ENCODE measurements at regions not wholly inside any gene's neighbourhood (a gene's known extent, or its start where the extent isn't known, plus 50 kb on each side); places are given as distances from the start of the nearest gene placed in this dataset.

GRCh38 chr3:73812054-73812453 lies 187.3 kb upstream of the PDZRN3 start:
- Histone ChIP-seq H3K27me3 (ENCODE audit: control insufficient read depth, insufficient read depth, low read length) (no peaks in the 10 kb centered on the region), H3K9ac (ENCODE audit: low read length) (no peak overlapping the region), H3K4me1 (ENCODE audit: control insufficient read depth, low read depth, low read length) (peaks cover 5% of the 10 kb centered on the region), H3K4me3 (ENCODE audit: low read length) (no peak overlapping the region), H3K36me3 (ENCODE audit: control insufficient read depth, low read depth, low read length) (no peaks in the 10 kb centered on the region), H3K9me3 (ENCODE audit: control insufficient read depth, low read depth, low read length) (no peaks in the 10 kb centered on the region), H3K27ac (ENCODE audit: low read length) (no peak overlapping the region)

GRCh38 chr3:73808862-73809509 lies 184.2 kb upstream of the PDZRN3 start:
- Histone ChIP-seq H3K27ac (ENCODE audit: low read length) (no peak overlapping the region), H3K4me1 (ENCODE audit: control insufficient read depth, low read depth, low read length) (peaks cover 5% of the 10 kb centered on the region), H3K27me3 (ENCODE audit: control insufficient read depth, insufficient read depth, low read length) (no peaks in the 10 kb centered on the region), H3K9ac (ENCODE audit: low read length) (no peak overlapping the region), H3K36me3 (ENCODE audit: control insufficient read depth, low read depth, low read length) (no peaks in the 10 kb centered on the region), H3K9me3 (ENCODE audit: control insufficient read depth, low read depth, low read length) (no peaks in the 10 kb centered on the region), H3K4me3 (ENCODE audit: low read length) (no peak overlapping the region)

GRCh38 chr3:73805435-73805834 lies 180.7 kb upstream of the PDZRN3 start:
- Histone ChIP-seq H3K4me3 (ENCODE audit: low read length) (no peak overlapping the region), H3K4me1 (ENCODE audit: control insufficient read depth, low read depth, low read length) (peaks cover 5% of the 10 kb centered on the region), H3K9me3 (ENCODE audit: control insufficient read depth, low read depth, low read length) (no peaks in the 10 kb centered on the region), H3K27ac (ENCODE audit: low read length) (no peak overlapping the region), H3K36me3 (ENCODE audit: control insufficient read depth, low read depth, low read length) (no peaks in the 10 kb centered on the region), H3K27me3 (ENCODE audit: control insufficient read depth, insufficient read depth, low read length) (no peaks in the 10 kb centered on the region), H3K9ac (ENCODE audit: low read length) (no peak overlapping the region)

- Histone ChIP-seq H3K9me3 (ENCODE audit: control insufficient read depth, low read depth, low read length) (no peaks in the 10 kb centered on the region), H3K36me3 (ENCODE audit: control insufficient read depth, low read depth, low read length) (no peaks in the 10 kb centered on the region), H3K4me3 (ENCODE audit: low read length) (no peak overlapping the region), H3K27me3 (ENCODE audit: control insufficient read depth, insufficient read depth, low read length) (no peaks in the 10 kb centered on the region), H3K4me1 (ENCODE audit: control insufficient read depth, low read depth, low read length) (peaks cover 5% of the 10 kb centered on the region), H3K27ac (ENCODE audit: low read length) (no peak overlapping the region), H3K9ac (ENCODE audit: low read length) (no peak overlapping the region)
Measured at GRCh38 chr3:73804204-73804603, 179.5 kb upstream of the PDZRN3 start.

GRCh38 chr3:73801444-73801843 lies 176.7 kb upstream of the PDZRN3 start:
- H3K9me3 ChIP-seq (ENCODE audit: control insufficient read depth, low read depth, low read length): no peaks in the 10 kb centered on the region
- H3K36me3 ChIP-seq (ENCODE audit: control insufficient read depth, low read depth, low read length): no peaks in the 10 kb centered on the region
- no peaks in the 10 kb centered on the region for H3K4me1 ChIP-seq (ENCODE audit: control insufficient read depth, low read depth, low read length)
- no peak overlapping the region for H3K9ac ChIP-seq (ENCODE audit: low read length)
- H3K4me3 ChIP-seq (ENCODE audit: low read length): no peak overlapping the region
- no peak overlapping the region for H3K27ac ChIP-seq (ENCODE audit: low read length)
- H3K27me3 ChIP-seq (ENCODE audit: control insufficient read depth, insufficient read depth, low read length): no peaks in the 10 kb centered on the region

- Histone ChIP-seq H3K27me3 (ENCODE audit: control insufficient read depth, insufficient read depth, low read length) (no peaks in the 10 kb centered on the region), H3K4me3 (ENCODE audit: low read length) (no peak overlapping the region), H3K9ac (ENCODE audit: low read length) (no peak overlapping the region), H3K27ac (ENCODE audit: low read length) (no peak overlapping the region), H3K9me3 (ENCODE audit: control insufficient read depth, low read depth, low read length) (no peaks in the 10 kb centered on the region), H3K4me1 (ENCODE audit: control insufficient read depth, low read depth, low read length) (no peaks in the 10 kb centered on the region), H3K36me3 (ENCODE audit: control insufficient read depth, low read depth, low read length) (no peaks in the 10 kb centered on the region)
Measured at GRCh38 chr3:73797311-73797710, 172.6 kb upstream of the PDZRN3 start.

- H3K4me1 ChIP-seq (ENCODE audit: control insufficient read depth, low read depth, low read length): no peaks in the 10 kb centered on the region
- H3K9ac ChIP-seq (ENCODE audit: low read length): no peak overlapping the region
- no peak overlapping the region for H3K4me3 ChIP-seq (ENCODE audit: low read length)
- no peaks in the 10 kb centered on the region for H3K27me3 ChIP-seq (ENCODE audit: control insufficient read depth, insufficient read depth, low read length)
- no peaks in the 10 kb centered on the region for H3K9me3 ChIP-seq (ENCODE audit: control insufficient read depth, low read depth, low read length)
- no peaks in the 10 kb centered on the region for H3K36me3 ChIP-seq (ENCODE audit: control insufficient read depth, low read depth, low read length)
- H3K27ac ChIP-seq (ENCODE audit: low read length): no peak overlapping the region
Measured at GRCh38 chr3:73796382-73796781, 171.6 kb upstream of the PDZRN3 start.

- Histone ChIP-seq H3K4me3 (ENCODE audit: low read length) (no peak overlapping the region), H3K9me3 (ENCODE audit: control insufficient read depth, low read depth, low read length) (no peaks in the 10 kb centered on the region), H3K27ac (ENCODE audit: low read length) (no peak overlapping the region), H3K36me3 (ENCODE audit: control insufficient read depth, low read depth, low read length) (no peaks in the 10 kb centered on the region), H3K9ac (ENCODE audit: low read length) (no peak overlapping the region), H3K27me3 (ENCODE audit: control insufficient read depth, insufficient read depth, low read length) (no peaks in the 10 kb centered on the region), H3K4me1 (ENCODE audit: control insufficient read depth, low read depth, low read length) (no peaks in the 10 kb centered on the region)
Measured at GRCh38 chr3:73791356-73791755, 166.6 kb upstream of the PDZRN3 start.

- Histone ChIP-seq H3K9ac (ENCODE audit: low read length) (no peak overlapping the region), H3K4me1 (ENCODE audit: control insufficient read depth, low read depth, low read length) (no peaks in the 10 kb centered on the region), H3K27me3 (ENCODE audit: control insufficient read depth, insufficient read depth, low read length) (no peaks in the 10 kb centered on the region), H3K4me3 (ENCODE audit: low read length) (no peak overlapping the region), H3K9me3 (ENCODE audit: control insufficient read depth, low read depth, low read length) (no peaks in the 10 kb centered on the region), H3K36me3 (ENCODE audit: control insufficient read depth, low read depth, low read length) (no peaks in the 10 kb centered on the region), H3K27ac (ENCODE audit: low read length) (no peak overlapping the region)
Measured at GRCh38 chr3:73789825-73790444, 165.2 kb upstream of the PDZRN3 start.

- H3K4me3 ChIP-seq (ENCODE audit: low read length): no peak overlapping the region
- no peaks in the 10 kb centered on the region for H3K36me3 ChIP-seq (ENCODE audit: control insufficient read depth, low read depth, low read length)
- no peaks in the 10 kb centered on the region for H3K27me3 ChIP-seq (ENCODE audit: control insufficient read depth, insufficient read depth, low read length)
- H3K9ac ChIP-seq (ENCODE audit: low read length): no peak overlapping the region
- no peaks in the 10 kb centered on the region for H3K9me3 ChIP-seq (ENCODE audit: control insufficient read depth, low read depth, low read length)
- H3K4me1 ChIP-seq (ENCODE audit: control insufficient read depth, low read depth, low read length): no peaks in the 10 kb centered on the region
- no peak overlapping the region for H3K27ac ChIP-seq (ENCODE audit: low read length)
Measured at GRCh38 chr3:73787620-73788019, 162.9 kb upstream of the PDZRN3 start.

- H3K27me3 ChIP-seq (ENCODE audit: control insufficient read depth, insufficient read depth, low read length): no peaks in the 10 kb centered on the region
- H3K27ac ChIP-seq (ENCODE audit: low read length): no peak overlapping the region
- no peak overlapping the region for H3K4me3 ChIP-seq (ENCODE audit: low read length)
- H3K9me3 ChIP-seq (ENCODE audit: control insufficient read depth, low read depth, low read length): no peaks in the 10 kb centered on the region
- H3K9ac ChIP-seq (ENCODE audit: low read length): no peak overlapping the region
- no peaks in the 10 kb centered on the region for H3K4me1 ChIP-seq (ENCODE audit: control insufficient read depth, low read depth, low read length)
- H3K36me3 ChIP-seq (ENCODE audit: control insufficient read depth, low read depth, low read length): no peaks in the 10 kb centered on the region
Measured at GRCh38 chr3:73786998-73787397, 162.3 kb upstream of the PDZRN3 start.

- Histone ChIP-seq H3K36me3 (ENCODE audit: control insufficient read depth, low read depth, low read length) (no peaks in the 10 kb centered on the region), H3K4me3 (ENCODE audit: low read length) (no peak overlapping the region), H3K9ac (ENCODE audit: low read length) (no peak overlapping the region), H3K4me1 (ENCODE audit: control insufficient read depth, low read depth, low read length) (no peaks in the 10 kb centered on the region), H3K9me3 (ENCODE audit: control insufficient read depth, low read depth, low read length) (no peaks in the 10 kb centered on the region), H3K27ac (ENCODE audit: low read length) (no peak overlapping the region), H3K27me3 (ENCODE audit: control insufficient read depth, insufficient read depth, low read length) (no peaks in the 10 kb centered on the region)
Measured at GRCh38 chr3:73786321-73786807, 161.6 kb upstream of the PDZRN3 start.

All from iPS-18a (cell line).